ENCODE measurements at regions not wholly inside any gene's neighbourhood (a gene's known extent, or its start where the extent isn't known, plus 50 kb on each side); places are given as distances from the start of the nearest gene placed in this dataset.

- TF ChIP-seq YY1 (IDR thresholded peaks at IDR 0.05; ENCODE audit: insufficient read depth, insufficient read length): no peak
- TF ChIP-seq SUZ12 (IDR thresholded peaks at IDR 0.05; ENCODE audit: extremely low read depth, insufficient read depth, insufficient read length): no peak
- no peak for TF ChIP-seq ZNF274 (IDR thresholded peaks at IDR 0.05; ENCODE audit: low read depth, low read length)
Measured at GRCh38 chr14:40123816-40124215, 691.6 kb upstream of the FBXO33 start.
